Stimulated activated CD4-positive, alpha-beta T cell treated with anti-CD3 and anti-CD28 coated beads, Interleukin-15, amount 100 ng/mL, for 1 hour (primary cell): ENCODE measurements at regions not wholly inside any gene's neighbourhood (a gene's known extent, or its start where the extent isn't known, plus 50 kb on each side); places are given as distances from the start of the nearest gene placed in this dataset.

Source experiments
- DNase-seq, 2 donors: peaks; one replicate each; pipeline ENCODE4 v3.0.0-alpha.2; 2020; ENCODE audit warnings: low read depth in 1 of 2, low spot score in 1 of 2

DNA sequence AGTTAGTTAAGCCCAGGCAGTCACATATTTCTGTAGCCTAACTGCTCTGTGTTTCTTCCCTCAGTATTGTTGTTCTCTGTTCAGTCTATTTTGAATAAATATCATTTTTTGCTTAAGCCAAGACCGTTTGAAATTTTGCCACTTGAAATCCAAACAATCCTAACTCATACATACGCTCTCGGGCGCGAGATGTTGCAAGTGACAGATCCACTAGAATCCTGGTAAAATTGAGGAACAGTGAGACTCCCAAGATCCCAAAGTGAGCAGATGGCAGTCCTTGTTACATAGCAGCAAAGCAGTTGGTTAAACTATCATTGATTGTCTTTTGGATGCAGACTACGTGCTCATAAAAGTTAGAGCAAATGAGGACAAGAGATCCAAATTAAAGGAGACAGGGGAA is 625.4 kb downstream of the TBL1XR1 start:
- DNase-seq, result no peak

- no peak for DNase-seq
Measured at GRCh38 chr3:176570992-176571391, 626.3 kb downstream of the TBL1XR1 start.

DNA sequence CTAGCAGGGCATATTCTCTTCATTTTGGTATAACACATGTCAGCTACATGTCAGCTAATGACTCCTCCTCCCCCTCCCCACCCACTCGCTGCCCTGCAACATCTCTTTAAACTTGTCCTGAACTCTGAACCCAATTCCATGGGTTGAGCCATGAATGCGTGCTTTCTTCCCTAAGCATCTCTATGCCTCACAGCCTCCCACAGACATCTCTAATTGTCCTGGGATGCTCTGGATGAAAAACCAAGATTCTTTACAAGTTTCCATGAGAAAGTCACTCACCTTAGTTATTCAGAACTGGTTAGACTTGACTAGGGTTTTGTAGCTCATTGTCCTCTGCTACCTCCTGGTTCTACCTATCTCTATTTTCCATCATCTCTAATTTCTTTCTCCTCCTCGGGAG is 629.1 kb downstream of the TBL1XR1 start:
- DNase-seq, result no peak

DNA sequence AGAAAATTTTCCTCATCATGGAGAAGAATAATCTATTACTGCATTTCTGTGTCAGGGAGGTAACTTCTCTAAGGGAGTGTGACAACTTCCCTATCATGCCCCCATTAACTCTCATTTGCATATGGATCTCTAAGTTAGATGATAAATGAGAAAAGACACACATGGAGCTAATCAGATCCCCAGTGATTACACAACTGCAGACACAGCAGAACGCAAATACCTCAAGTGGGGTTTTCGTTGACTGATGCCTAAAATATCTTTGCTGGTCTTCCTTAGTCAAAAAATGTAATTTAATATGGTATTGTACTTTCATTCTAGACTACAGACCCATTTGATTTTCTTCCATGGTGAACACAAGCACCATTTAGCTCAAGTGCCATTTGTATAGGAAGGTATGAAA is 630.5 kb downstream of the TBL1XR1 start:
- no peak for DNase-seq

GRCh38 chr3:176562331-176562730 is 635.0 kb downstream of the TBL1XR1 start:
- DNase-seq, result no peak

DNA sequence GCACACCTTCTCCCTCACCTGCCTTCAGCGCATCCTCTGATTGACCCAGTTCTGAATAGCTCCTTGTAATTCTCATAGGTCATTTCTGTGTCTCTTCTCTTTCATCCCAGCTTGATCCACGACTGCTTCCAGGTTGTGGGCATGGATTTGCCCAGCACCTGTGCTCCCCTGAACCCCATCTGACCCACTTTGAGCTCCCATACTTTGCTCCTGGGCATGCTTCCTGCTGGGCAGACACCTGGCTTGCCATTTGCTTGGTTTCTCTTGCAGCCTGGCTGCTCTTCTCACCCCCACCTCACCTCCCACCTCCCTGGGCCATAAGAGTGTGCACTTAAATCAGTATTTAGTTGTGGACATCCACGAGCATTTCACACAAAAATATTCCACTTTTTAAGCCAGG is 635.5 kb downstream of the TBL1XR1 start:
- DNase-seq, result no peak

DNA sequence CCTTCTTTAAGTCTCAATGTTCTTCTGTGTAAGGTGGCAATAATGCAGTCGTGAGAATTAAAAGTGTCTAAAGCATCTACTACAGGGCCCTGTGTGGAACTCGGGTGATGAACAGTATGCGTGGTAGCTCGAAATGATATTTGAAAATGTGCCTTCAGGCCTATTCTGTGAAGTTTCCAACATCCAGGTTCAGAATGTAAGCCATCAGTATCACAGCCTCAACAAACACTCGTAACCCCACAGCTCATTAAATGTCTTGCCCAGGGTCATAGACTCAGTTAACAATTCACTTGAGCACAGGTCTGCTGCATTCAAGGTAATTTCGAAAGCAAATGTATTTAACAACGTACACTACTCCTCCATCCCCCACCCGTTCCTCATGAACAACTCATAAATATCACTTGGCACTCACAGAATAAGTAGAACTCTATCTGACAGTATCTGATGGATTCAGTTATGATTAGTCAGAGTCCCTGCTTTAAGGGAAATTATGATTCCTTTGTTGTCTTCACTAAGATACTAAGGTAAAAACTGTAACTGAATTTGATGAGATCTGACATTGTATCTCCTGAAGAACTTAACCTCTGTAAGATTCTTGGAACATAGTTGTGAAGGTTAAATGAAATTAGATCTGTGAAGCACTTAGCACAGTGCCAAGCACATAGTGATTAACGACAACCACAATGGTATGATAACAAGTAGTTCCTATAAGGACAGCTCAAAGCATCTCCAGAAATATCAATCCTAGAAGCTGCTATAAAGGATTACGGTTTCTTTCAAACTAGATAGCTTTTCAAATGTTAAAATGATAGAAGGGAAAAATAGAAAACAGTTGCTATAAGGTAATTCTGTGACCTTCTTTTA is 642.3 kb downstream of the TBL1XR1 start:
- DNase-seq, result no peak

DNA sequence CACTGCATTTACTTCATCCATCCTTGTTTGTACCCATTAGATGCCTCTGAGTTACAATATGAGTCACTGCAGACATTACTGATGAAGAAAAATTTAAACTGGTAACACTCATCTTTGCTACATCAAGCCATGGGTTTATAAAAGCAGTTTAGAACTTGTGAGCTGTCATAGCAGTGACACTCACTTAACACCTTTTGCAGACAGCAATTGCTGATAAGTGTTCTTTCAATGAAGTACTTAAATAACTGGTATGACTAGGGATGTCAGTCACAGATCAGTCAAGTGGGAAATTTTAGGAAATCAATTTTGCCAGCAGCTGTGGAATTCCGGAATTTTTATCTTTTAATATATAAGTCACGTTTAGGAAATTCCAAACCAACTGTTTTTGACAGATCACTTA is 643.0 kb downstream of the TBL1XR1 start:
- no peak for DNase-seq

- no peak for DNase-seq
Measured at GRCh38 chr3:176526942-176527341, 670.3 kb downstream of the TBL1XR1 start.

- no peak for DNase-seq
Measured at GRCh38 chr3:176526225-176526624, 671.1 kb downstream of the TBL1XR1 start.

DNA sequence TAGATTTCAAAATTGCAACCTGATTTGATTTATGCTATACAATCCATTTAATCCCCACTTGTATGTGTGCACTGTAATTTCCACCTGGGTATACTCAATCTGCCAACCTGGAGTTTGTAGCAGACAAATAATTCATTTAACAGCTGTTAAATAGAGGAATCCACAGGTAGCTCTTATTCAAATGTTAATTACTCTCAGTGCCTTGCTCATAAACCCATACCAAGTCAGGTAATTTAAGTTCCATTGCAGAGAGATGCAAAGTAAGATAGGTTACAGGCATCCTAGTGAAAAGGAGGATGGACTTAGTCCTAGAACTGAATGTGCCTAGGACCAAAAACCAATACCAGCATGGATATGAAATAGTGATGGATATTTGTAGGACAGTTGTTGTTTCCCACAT is 674.2 kb downstream of the TBL1XR1 start:
- DNase-seq, result no peak

DNA sequence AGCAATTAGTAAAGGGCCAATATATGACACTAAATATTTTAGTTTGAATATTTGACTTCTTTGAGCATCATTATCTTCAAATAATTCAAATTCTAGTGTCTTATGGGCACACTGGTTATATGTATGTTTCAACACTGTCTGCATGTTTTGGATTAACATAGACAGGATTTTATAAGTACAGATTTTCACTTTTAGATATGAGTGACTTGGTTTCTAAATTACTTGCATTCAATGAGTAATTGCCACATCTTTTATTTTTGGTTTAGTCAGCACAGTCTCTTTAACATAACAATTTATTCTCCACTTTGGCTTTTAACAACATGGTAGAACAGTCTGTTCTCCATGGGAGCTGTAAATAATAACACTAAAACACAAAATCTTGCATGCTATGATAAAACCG is 674.8 kb downstream of the TBL1XR1 start:
- DNase-seq, result no peak

- no peak for DNase-seq
Measured at GRCh38 chr3:176521531-176522175, 675.6 kb downstream of the TBL1XR1 start.

DNA sequence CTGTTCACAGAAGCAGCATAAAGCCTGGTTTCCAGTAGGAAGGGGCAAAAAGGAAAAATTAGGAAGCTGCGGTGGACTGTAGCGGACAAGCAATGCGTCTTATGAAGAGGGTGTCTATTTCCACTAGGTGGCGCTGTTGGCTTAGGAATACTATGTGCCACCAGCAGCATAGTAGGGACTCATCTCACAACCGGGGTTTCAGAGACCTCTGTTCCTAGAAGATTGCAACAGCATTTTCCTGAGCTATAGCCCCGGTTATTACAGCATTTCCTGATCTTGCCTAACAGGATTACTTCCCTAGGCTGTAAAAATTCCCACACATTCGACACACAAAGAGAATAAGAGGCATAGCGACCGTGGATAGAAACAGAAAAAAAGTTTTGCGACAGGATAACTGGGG is 683.0 kb downstream of the TBL1XR1 start:
- DNase-seq, result no peak

- no peak for DNase-seq
Measured at GRCh38 chr3:176513604-176514003, 683.7 kb downstream of the TBL1XR1 start.

- no peak for DNase-seq
Measured at GRCh38 chr3:176512037-176512436, 685.2 kb downstream of the TBL1XR1 start.

DNA sequence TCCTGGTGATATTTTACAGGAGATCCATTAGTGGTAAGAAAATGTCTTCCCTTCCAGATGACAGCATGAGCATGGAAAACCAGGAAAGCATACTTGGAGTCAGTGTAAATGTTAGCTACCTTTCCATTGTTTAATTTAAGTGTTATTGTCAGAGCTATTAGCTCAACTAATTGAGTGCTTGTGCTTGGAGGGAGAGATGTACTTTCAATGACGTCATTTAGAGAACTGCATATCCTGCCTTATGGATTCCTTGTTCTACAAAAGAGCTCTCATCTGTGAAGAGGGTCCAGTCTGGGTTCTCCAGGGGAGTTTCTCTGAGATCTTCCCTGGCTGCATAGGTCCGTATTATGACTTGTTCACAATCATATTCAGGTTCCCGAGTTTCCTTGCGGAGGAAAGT is 687.2 kb downstream of the TBL1XR1 start:
- no peak for DNase-seq

DNA sequence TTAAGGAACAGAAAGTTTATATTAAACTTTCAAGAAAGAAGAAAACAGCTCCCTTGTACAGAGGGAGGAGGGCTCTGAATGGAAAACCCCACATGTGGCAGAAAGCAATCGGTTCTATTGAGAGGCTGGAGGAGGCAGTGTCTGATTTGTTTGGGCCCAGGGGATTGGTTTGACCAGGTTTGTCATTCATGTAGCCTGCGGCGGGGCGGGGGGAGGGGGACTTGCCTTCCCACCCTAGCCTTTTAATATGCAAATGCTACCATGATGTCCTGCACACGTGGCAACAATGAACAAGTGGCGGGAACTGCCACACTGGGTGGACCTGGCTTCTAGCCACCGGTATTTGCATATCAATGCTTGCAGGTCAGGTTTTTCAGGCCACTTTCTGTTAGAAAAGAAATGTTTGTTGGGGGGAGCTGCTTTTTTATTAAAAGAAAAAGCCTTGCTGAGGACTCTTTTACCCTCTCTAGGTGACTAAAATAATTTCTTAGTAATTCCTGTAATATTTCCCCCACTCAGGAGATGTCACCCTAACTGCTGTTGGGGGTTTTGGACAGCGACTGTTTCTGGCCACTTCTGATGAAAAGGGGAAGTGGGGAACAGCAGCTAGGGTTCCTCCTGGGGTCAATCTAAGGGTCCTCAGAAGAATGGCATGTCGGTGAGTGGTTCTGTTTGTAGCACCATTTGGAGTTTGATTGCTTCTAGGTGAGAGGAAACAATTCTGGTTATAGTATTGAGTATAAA is 691.2 kb downstream of the TBL1XR1 start:
- no peak for DNase-seq

- no peak for DNase-seq
Measured at GRCh38 chr3:176491084-176491483, 706.2 kb downstream of the TBL1XR1 start.

DNA sequence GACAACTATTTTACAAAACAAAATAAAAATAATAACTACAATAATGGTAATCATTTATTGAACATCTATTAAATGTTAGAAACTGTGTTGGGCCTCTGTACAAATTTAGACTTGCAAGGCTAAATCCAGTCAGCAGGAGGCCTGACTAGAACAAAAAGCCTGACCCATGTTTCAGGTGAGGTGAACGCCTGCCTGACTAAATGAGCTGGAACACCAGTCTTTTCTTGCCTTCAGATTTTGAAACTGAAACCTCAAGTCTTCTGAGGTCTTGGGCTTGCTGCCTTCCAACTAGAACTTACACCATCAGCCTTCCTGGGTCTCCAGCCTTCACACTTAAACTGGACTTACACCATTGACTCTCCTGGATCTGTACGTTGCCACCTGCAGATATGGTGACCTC is 706.9 kb downstream of the TBL1XR1 start:
- DNase-seq, result no peak

- DNase-seq, result no peak
Measured at GRCh38 chr3:176479248-176479647, 718.0 kb downstream of the TBL1XR1 start.

GRCh38 chr3:176469694-176470205 is 727.5 kb downstream of the TBL1XR1 start:
- no peak for DNase-seq
